ENCODE measurements at regions not wholly inside any gene's neighbourhood (a gene's known extent, or its start where the extent isn't known, plus 50 kb on each side); places are given as distances from the start of the nearest gene placed in this dataset.

- intact Hi-C loops (cut with DNase I) = no loop called here
- no peaks in the 10 kb centered on the region for H3K36me3 ChIP-seq
- ATAC-seq (peak; percentile 40 to 73), DNase-seq (no peak)
- no peaks in the 10 kb centered on the region for H3K4me1 ChIP-seq
- H3K9me3 ChIP-seq = no peaks in the 10 kb centered on the region
- H3K27me3 ChIP-seq (ENCODE audit: low read depth) = no peaks in the 10 kb centered on the region
- no peak overlapping the region for H3K4me3 ChIP-seq
- TF ChIP-seq CTCF (IDR thresholded peaks at IDR 0.05) = no peak
- no peak overlapping the region for H3K27ac ChIP-seq
Observed at GRCh38 chr15:45855907-45856579, 221.2 kb downstream of the SQOR start.

DNA sequence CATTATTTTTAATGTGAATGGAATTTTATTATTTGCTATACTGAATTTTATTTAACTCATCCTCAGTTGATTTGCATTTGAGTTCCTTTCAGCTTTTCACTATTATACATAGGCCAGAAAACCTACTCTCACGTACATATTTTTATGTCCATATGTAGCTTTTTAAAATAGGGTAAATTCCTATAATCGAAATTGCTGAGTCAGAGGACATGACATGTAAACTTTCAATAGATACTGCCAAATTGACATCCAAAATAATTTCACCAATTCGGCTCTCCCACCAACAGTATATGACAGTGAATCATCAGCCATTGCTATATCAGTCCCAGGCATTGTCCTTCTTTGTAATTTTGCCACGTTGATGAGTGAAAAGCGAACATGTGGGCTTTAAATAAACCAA lies 222.5 kb downstream of the SQOR start:
- no peaks in the 10 kb centered on the region for H3K36me3 ChIP-seq
- TF ChIP-seq CTCF (IDR thresholded peaks at IDR 0.05) = no peak
- ATAC-seq (no peak), DNase-seq (no peak)
- H3K27ac ChIP-seq = no peak overlapping the region
- H3K4me1 ChIP-seq = no peaks in the 10 kb centered on the region
- intact Hi-C loops (cut with DNase I) = no loop called here
- H3K27me3 ChIP-seq (ENCODE audit: low read depth) = no peaks in the 10 kb centered on the region
- H3K9me3 ChIP-seq = no peaks in the 10 kb centered on the region
- H3K4me3 ChIP-seq = no peak overlapping the region

DNA sequence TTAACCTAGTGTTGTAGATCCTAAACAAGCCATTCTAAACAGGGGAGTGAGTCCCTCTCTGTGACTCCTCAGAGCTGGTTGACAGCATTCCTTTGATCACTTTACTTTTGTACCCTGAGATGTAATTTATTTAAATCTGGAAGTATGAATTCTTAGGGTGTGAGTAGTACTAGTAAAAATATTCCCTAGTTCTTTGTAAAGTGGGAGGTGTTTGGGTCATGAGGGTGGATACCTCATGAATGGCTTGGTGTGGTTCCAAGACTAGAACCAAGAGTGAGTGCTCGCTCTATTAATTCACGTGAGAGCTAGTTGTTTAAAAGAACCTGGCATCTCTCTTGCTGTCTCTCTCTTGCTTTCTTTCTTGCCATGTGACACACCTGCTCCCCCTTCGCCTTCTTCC lies 223.7 kb downstream of the SQOR start:
- intact Hi-C loops (cut with DNase I) = no loop called here

GRCh38 chr15:45862034-45862433 lies 227.2 kb downstream of the SQOR start:
- no peaks in the 10 kb centered on the region for H3K4me1 ChIP-seq
- H3K4me3 ChIP-seq = no peak overlapping the region
- intact Hi-C loops (cut with DNase I) = no loop called here
- H3K27me3 ChIP-seq (ENCODE audit: low read depth) = no peaks in the 10 kb centered on the region
- TF ChIP-seq CTCF (IDR thresholded peaks at IDR 0.05) = no peak
- DNase-seq = no peak
- no peak overlapping the region for H3K27ac ChIP-seq
- no peaks in the 10 kb centered on the region for H3K9me3 ChIP-seq
- H3K36me3 ChIP-seq = no peaks in the 10 kb centered on the region
- no peak for ATAC-seq

More for the DNA sequence above, 223.7 kb downstream of the SQOR start:
- H3K27ac ChIP-seq = no peak overlapping the region
- TF ChIP-seq CTCF (IDR thresholded peaks at IDR 0.05) = no peak
- H3K4me3 ChIP-seq = no peak overlapping the region
- no peak for ATAC-seq
- no peaks in the 10 kb centered on the region for H3K36me3 ChIP-seq
- H3K27me3 ChIP-seq (ENCODE audit: low read depth) = no peaks in the 10 kb centered on the region
- H3K4me1 ChIP-seq = no peaks in the 10 kb centered on the region
- no peaks in the 10 kb centered on the region for H3K9me3 ChIP-seq
- no peak for DNase-seq

- Histone ChIP-seq H3K27ac (no peak overlapping the region), H3K27me3 (ENCODE audit: low read depth) (no peaks in the 10 kb centered on the region), H3K4me1 (no peaks in the 10 kb centered on the region), H3K9me3 (no peaks in the 10 kb centered on the region), H3K36me3 (no peaks in the 10 kb centered on the region), H3K4me3 (no peak overlapping the region)
- no peak for TF ChIP-seq CTCF (IDR thresholded peaks at IDR 0.05)
- DNase-seq (no peak), ATAC-seq (peak in 1 of 2 donors; percentile 64)
- intact Hi-C loops (cut with DNase I) = no loop called here
Observed at GRCh38 chr15:45863881-45864580, 229.2 kb downstream of the SQOR start.

Measured in lower lobe of right lung (tissue), 2 donors.